HL-60 (cell line): ENCODE measurements at regions not wholly inside any gene's neighbourhood (a gene's known extent, or its start where the extent isn't known, plus 50 kb on each side); places are given as distances from the start of the nearest gene placed in this dataset.

Experiments
- DNase-seq, 2 experiments: peaks; one replicate each; pipeline ENCODE4 v3.0.0-alpha.2; 2010 to 2020; ENCODE audit warnings: low read depth in 1 of 2, low spot score in 1 of 2
- H3K27ac ChIP-seq: fragments of 250-450 bp; sonication (Bioruptor Pico); replicated peaks from 2 replicates; pipeline ENCODE4 v1.5.1; 2020; ENCODE audit warnings: mild to moderate bottlenecking, moderate library complexity
- H3K27me3 ChIP-seq: fragments of 250-450 bp; sonication (Bioruptor Pico); 2 replicates; pipeline ENCODE4 v1.5.1; 2021; ENCODE audit warnings: mild to moderate bottlenecking, moderate library complexity; ENCODE audit not compliant: insufficient read depth, poor library complexity, severe bottlenecking
- H3K4me3 ChIP-seq: replicated peaks from 2 replicates; pipeline ENCODE4 v1.5.1; 2011; ENCODE audit warnings: mild to moderate bottlenecking, control low read depth, low read length; ENCODE audit not compliant: insufficient read depth
- CTCF ChIP-seq: IDR thresholded peaks from one replicate; pipeline ENCODE4 v1.5.1; 2011; ENCODE audit warnings: low read length, control low read depth, inconsistent platforms; ENCODE audit not compliant: insufficient read depth
- GABPA ChIP-seq: IDR thresholded peaks from 2 replicates; pipeline ENCODE4 v1.6.1; 2012; ENCODE audit warnings: low read depth
- POLR2AphosphoS5 ChIP-seq: IDR thresholded peaks from 2 replicates; pipeline ENCODE4 v1.6.1; 2012; ENCODE audit warnings: low read depth
- SPI1 ChIP-seq: IDR thresholded peaks from 2 replicates; pipeline ENCODE4 v1.6.1; 2012; ENCODE audit warnings: low read depth, mild to moderate bottlenecking, borderline replicate concordance
- TF ChIP-seq, protein P1 (sequence below): IDR thresholded peaks from 2 replicates; pipeline ENCODE4 v1.6.1; 2012; ENCODE audit warnings: low read depth; ENCODE audit not compliant: insufficient replicate concordance

DNA sequence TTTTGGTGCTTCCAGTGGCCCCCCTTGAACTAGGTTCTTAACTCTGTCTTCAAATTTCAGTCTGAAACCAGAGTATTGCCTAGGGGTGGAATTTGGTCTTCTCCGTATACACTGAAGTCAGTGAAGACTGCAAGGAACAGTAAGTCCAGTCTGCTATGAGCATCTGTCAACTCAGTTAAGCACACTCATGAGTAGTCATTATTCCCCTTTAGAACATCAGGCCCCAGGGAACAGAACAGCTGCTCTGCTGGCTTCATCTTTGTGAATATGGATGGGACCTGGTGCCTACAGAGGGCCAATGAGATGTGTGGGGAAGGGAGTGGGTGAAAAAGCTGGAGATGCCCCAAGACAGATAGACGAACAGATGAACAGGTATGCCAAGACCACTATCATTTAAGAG is 85.2 kb upstream of the PRR23C start:
- DNase-seq = no peak
- no peak for TF ChIP-seq SPI1
- TF ChIP-seq POLR2AphosphoS5 = no peak
- no peak for TF ChIP-seq CTCF
- TF ChIP-seq, protein P1, sequence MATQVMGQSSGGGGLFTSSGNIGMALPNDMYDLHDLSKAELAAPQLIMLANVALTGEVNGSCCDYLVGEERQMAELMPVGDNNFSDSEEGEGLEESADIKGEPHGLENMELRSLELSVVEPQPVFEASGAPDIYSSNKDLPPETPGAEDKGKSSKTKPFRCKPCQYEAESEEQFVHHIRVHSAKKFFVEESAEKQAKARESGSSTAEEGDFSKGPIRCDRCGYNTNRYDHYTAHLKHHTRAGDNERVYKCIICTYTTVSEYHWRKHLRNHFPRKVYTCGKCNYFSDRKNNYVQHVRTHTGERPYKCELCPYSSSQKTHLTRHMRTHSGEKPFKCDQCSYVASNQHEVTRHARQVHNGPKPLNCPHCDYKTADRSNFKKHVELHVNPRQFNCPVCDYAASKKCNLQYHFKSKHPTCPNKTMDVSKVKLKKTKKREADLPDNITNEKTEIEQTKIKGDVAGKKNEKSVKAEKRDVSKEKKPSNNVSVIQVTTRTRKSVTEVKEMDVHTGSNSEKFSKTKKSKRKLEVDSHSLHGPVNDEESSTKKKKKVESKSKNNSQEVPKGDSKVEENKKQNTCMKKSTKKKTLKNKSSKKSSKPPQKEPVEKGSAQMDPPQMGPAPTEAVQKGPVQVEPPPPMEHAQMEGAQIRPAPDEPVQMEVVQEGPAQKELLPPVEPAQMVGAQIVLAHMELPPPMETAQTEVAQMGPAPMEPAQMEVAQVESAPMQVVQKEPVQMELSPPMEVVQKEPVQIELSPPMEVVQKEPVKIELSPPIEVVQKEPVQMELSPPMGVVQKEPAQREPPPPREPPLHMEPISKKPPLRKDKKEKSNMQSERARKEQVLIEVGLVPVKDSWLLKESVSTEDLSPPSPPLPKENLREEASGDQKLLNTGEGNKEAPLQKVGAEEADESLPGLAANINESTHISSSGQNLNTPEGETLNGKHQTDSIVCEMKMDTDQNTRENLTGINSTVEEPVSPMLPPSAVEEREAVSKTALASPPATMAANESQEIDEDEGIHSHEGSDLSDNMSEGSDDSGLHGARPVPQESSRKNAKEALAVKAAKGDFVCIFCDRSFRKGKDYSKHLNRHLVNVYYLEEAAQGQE = no peak
- TF ChIP-seq GABPA = no peak
- no peak overlapping the region for H3K27ac ChIP-seq
- H3K4me3 ChIP-seq = no peak overlapping the region
- no peaks in the 10 kb centered on the region for H3K27me3 ChIP-seq

GRCh38 chr3:139130390-139131140 is 85.9 kb upstream of the PRR23C start:
- TF ChIP-seq, protein P1 = no peak
- TF ChIP-seq SPI1 = no peak
- no peak for TF ChIP-seq CTCF
- TF ChIP-seq GABPA = no peak
- no peak for TF ChIP-seq POLR2AphosphoS5
- no peak for DNase-seq
- Histone ChIP-seq H3K27ac (no peak overlapping the region), H3K4me3 (no peak overlapping the region), H3K27me3 (no peaks in the 10 kb centered on the region)

DNA sequence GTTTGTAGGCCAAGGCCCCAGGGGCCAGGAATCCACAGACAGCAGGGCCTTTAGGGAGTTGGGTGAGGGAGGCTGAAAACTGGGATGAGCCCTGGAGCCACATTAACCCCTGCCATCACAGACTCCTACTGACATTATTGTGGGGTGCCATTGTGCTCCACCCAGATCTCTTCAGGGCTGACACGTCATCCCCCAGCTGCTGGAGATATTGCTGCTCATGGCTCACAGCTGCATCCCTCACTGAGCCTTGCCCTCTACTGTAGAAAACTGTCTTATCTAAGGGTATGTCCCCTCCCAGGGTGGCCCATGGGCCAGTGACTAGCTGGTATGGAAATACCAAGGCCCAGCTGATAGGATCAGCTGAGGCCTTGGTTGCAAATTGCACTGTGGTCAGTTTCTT is 87.3 kb upstream of the PRR23C start:
- Histone ChIP-seq H3K27ac (no peak overlapping the region), H3K4me3 (no peak overlapping the region), H3K27me3 (no peaks in the 10 kb centered on the region)
- TF ChIP-seq GABPA (no peak), CTCF (no peak), POLR2AphosphoS5 (no peak), SPI1 (no peak)
- TF ChIP-seq, protein P1 = no peak
- no peak for DNase-seq
